ENCODE measurements at regions not wholly inside any gene's neighbourhood (a gene's known extent, or its start where the extent isn't known, plus 50 kb on each side); places are given as distances from the start of the nearest gene placed in this dataset.
"Not testable (repeated sequence)": the region's sequence is repeated elsewhere in the genome, so short reads cannot be mapped to it uniquely, and the experiment has no call there.

DNA sequence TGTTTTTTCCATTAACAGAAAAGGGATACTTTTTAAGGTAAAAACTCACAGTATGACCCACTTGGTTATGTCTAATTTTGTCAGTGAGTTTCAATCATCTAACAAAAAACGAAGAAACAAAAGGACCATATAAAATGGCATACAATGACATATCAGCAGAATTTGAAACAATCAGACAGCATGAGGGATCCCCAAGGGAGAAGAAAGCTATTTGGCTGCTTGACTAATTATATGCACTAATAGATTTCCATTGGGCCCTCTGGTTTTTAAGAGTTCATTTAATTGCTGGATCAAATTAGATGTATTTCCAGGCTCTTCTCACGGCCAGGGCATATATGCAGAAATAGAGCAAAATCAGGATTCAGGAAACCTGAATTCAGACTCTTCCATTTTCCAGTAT is 376.4 kb upstream of the GBE1 start:
- DNase-seq, result no peak

DNA sequence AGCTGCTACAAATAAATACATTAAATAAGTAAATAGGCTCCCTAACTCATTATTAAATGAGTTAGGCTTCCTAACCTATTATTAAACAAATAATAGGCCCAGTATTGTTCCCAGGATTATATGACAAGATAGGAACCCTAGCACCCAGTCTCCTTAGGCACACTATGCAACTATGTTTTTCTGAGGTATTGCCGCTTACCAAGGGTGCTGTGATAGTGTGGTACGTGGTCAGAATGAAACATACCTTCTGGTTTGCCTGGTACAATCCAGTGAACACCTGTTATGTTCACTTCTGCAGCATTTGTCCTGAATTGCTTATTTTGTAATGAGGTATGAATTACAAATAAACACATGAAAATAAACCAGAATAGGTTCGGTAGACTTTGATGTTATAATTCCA is 375.6 kb upstream of the GBE1 start:
- no peak for DNase-seq

DNA sequence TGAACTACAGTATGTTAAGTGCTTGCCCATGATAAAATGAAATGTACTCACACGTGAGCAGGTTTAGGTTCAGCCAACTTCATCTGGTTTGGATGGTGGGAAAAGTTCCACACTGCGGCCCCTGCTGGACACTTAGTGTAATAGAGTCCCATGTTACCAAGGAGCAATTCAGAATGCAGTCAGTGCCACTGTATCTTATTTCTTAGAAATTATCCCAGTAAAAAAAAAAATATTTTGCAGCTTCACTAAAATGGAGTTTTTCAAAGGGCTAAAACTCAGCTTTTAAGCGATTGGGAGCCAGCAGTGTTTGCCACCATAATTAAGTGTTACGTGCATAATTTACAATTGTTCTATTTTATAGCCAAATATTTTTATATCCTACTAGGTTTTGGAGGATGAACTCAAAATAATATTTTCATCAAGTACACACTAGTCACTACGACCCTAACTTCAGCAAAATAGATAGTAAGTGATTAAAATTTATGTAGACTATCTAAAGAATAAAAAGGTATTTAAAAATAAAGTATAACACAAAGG is 371.7 kb upstream of the GBE1 start:
- DNase-seq, result no peak

DNA sequence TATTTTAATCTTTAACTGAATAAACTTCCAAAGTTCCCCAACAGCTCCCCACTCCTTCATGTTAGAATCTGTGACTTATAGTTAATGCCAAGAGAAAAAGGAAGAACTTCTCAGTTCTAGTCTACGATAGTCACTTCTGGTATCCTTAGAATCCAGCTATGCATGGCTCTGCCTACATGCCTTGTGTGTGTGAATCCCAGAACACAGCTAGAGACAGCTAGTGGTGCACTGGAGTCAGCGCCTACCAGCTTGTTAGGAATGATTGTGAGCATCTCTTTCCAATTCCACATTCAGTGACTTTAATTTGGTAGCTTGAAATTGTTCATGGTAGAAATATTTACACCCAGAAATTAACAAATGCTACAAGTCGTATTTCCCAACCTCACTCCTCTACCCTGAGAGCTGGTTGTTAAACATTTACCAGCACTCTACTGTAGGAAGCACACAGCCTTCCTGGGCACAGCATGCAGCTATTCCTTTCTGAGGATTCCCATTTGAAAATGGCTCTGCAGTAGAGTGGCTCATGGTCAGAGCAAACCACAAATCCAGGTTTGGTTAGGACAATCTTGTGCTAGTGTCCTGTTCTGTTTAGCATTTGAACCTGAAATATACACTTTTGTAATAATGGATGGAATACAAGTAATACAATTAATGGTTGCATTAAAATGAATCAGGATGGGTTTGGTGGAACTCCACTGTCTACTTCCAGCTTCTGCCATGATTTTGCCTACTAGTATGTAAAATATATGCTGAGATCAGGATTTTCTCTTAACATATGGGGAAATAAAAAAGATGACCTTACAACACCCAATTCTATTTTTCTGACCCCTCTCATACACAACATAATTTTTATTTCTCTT is 371.0 kb upstream of the GBE1 start:
- no peak for DNase-seq

DNA sequence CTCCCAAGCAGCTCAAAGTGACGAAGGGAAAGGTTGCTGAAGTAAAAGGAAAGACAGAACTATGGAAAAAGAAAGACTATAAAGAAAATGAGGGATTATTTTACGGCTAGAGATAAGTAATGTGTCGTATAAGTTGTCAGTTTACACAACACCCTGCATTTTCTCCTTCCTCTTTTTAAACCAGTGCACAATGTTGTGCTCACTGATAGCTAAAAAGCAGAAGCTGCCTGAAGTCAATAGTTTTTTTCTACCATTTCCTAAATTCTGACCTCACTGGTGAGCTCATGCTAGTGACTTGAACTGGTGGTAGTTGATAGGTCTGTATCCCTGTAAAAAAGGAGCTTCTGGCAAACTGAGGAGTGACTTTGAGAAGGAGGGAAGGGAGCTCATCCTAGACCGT is 368.6 kb upstream of the GBE1 start:
- no peak for DNase-seq

DNA sequence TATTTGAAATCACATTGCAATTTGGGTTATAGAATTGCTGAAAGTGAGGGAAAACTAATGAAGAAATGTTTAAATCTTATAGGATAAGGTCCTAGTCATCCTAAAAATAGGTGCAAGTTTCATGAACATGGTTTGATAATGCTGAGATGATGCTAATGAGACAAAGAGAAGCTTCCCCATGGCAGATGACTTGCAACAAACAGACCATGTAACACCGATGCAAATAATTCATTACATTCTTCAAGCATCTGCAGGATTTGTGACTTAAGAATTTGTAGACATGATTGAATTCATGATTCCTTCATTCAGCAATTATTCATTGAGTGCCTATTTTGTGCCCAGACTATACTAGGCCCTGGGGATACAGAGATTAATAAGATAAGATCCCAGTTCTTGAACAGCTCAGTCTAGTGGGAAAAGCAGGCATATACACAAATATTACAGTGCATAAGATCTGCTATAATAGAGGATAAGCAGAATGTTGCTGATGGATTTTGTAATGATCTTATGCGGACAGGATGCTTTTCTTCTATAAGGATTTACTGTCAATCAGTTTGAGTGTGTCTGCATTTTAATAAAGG is 367.9 kb upstream of the GBE1 start:
- DNase-seq, result no peak

DNA sequence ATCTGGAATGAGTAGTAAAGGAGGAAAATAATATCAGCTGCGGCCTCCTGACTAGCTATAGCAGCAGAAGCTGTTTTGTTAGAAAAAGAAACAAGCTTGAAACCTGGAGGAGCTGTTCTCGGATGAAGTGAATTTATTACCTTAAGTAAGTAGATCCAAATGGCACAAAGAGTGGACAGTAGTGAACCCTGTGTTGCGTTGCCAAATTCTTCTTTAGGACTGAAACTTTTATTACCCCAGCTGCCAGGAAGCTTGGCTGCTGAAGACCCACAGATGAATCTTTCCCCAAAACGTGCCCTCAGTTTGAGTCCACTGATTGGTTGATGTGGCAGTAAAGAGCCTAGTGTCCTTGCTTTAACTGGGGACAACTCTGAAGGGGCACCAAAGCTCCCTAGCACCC is 366.8 kb upstream of the GBE1 start:
- no peak for DNase-seq

DNA sequence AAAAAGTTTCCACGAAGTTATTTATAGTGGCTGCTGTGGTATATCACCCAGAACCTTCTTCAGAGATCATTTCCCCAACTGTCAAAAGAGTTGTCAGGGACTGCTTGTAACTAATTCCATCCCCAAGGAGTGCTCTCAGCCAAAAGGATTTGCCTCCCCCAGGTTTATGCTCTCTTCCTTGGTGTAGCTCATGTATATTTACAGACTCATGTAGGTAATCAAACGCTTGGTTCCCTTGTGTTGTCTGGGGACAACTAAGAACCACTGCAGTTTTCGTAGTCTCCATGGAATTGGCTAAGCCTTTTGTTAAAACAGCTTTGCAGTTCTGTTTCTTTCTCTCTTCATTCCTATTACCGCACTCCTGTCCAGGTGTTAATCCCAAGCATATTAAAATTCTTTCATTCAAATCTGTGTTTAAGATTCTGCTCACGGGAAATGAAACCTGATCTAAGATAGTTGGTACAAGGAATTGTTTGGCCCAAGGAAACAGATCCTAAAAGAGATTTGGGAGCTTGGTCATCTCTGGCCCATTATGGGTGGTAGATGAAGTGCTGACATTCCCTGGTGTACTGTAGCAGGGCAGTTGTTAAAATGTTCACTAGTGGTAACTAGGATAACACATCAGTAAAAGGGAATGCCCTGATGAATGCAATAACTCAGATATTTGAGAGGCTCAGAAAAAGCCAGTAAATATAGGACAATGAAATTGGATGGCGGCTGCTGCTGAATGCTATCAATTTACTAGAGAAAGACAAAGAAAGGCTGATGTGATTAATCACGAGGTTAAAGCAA is 361.3 kb upstream of the GBE1 start:
- DNase-seq, result no peak

DNA sequence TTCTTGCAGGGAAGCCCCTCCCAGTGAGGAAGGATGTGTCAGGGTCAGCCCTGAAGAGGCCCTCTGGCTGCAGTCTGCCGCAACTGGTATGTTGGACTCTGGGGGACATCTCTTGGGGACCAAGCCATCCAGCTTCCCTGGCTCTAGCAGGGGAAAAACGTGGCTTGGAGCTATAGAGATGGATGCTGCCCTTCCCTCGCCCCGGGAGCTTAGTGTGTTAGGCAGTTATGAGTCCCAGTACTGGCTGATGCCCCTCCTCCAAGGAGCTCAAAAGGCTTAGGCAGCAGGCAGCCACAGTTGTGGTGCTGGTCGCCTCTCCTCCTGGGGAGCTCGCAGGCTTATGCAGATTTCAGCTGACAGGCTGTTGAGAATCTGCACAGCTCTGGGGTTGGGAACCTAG is 353.1 kb upstream of the GBE1 start:
- no peak for DNase-seq

DNA sequence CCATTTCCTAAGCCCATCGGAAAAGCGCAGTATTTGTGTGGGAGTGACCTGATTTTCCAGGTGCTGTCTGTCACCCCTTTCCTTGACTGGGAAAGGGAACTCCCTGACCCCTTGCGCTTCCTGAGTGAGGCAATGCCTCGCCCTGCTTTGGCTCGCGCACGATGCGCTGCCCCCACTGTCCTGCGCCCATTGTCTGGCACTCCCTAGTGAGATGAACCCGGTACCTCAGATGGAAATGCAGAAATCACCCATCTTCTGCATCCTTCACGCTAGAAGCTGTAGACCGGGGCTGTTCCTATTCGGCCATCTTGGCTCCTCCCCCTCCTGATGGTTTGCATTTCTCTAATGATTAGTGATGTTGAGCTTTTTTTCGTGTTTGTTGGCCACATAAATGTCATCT is 349.3 kb upstream of the GBE1 start:
- DNase-seq, result not testable (repeated sequence)

DNA sequence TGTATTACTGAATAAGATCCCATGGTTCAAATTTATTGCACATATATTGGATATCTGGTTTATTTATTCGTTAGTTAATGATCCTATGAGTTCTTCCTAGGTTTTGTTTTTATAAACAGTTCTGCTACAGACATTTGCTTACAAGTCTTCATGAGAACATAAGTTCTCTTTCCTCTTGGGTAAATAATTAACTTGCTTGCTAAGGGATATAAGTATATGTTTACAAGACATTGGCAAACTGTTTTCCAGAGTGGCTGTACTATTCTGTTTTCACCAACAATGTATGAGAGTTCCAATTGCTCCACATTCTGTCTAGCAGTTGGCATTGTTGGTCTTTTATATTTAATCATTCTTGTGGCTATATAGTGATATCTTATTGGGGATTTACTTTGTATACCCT is 341.8 kb upstream of the GBE1 start:
- no peak for DNase-seq

DNA sequence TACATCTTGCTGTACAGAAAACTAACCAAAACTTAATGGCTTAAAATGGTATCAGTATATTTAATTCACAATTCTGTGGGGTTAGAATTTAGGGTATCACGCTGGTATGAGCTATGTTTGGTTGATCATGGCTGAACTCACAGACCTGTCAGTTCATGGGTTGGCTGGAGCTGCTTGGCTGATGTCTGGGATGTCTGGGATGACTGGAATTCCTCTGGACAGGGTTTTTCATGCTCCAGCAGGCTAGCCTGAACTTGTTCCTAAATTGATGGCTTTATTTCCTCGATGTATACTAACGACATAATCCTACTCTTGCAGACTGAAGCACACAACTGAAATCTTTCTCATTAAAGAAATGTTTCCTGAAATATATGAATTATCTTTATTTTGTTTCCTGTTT is 338.9 kb upstream of the GBE1 start:
- no peak for DNase-seq

DNA sequence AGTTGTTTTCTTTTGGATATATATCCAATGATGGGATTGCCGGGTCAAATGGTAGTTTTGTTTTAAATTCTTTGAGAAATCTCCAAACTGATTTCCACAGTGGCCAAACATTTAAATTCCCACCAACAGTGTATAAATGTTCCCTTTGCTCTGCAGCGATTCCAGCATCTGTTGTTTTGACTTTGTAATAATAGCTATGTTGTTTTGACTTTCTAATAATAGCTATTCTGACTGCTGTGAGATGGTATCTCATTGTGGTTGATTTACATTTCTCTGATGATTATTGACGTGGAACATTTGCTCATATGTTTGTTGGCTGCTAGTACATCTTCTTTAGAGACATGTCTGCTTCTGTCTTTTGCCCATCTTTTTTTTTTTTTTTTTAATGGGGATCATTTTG is 332.2 kb upstream of the GBE1 start:
- no peak for DNase-seq

DNA sequence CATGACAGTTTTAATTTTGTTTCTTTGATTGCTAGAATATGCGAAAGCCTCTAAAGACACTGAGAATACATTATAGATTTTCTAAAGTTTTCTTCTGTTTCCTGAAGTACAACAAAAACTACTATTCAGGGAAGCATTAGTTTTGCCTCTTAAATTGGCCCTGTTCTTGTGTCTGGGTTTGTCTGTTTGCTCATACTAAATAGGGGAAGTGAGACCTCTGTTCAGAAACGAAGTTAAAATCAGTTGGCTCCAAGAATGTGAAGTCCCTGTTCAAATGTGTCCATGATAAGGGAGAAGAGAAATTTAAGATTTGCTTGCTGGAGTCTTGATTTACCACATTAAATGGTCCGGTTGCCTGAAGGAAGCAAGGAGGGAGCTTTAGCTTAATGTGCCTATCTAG is 327.3 kb upstream of the GBE1 start:
- DNase-seq, result no peak

DNA sequence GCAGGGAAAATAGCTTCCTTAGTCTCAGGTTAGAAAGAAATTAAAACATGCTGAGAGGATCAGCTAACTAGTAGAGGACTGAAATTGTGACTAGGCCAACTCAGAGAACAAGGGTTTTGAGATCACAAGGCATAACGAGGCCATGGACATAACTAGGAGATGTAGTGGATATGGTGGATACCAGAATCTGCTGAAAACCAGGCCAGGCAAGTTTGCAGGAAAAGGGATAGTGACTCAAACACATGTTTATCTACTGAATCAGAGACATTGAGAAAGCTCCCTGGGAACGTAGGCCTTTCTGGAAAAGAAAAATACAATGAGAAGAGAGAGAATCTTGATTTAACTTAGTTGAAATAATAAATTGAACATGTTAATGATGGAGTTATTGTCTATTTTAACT is 326.5 kb upstream of the GBE1 start:
- no peak for DNase-seq

DNA sequence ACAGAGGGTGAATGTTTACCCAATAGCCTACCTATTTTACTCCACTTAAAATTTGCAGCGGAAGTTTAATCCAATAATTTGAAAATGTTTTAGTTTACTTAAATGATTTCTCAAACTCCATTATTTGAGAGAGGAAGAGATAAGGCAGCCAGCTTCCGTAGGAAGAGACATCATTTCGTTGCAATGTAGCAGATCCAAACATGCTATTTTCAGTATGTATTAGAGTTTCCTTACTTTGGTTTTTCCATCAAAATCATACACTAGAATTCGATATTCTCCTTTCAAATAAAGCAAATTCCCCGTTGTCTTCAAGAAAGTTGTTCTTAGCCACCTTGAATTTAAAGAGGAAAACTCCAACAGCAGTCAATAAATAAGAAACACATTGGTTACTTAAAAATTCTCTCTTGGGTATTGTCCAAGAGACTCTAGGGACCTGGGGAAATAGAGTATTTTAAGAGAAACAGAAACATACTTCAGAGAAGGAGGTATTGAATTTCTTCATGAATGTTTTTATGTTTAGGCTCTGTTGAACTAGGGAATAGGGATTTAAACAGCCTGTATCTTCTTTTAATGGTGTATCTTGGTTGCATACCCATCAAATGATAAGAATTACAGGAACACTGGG is 324.5 kb upstream of the GBE1 start:
- no peak for DNase-seq

DNA sequence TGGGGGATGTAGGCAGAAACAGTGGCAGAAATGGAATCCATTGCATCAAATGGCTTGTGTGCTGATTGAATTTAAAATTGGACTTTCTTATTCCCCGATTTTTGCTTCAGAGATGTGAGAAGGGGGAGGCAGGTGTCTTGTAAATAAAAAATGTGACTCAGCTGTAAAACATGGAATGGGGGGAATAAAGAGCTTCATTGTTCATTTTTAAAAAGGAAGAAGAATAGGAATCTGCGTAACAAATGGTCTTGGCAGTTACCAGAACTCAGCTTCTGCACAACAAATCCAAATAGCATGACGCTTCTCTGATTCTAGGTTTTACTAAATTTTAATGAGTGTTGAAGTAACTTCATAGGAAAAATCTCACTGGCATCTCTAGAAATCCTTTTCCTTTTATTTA is 323.9 kb upstream of the GBE1 start:
- no peak for DNase-seq

DNA sequence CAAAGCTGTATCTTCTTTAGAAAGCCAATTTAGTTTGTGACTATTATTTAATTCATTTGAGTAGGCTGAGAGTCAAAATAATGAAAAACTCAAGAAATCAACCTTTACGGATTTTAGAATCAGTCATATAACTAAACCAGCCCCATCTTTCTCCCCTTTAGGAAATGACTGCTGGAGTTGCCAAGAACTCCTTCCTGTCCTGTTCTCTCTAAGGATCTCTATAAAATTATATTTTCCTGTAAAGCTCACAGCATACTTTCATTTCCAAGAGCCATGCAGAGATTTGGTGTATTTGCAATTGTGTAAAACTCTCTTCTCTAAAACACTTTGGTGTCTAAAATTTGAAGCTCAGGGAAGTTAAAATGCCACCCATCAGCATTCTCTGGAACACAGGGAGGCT is 323.4 kb upstream of the GBE1 start:
- no peak for DNase-seq

DNA sequence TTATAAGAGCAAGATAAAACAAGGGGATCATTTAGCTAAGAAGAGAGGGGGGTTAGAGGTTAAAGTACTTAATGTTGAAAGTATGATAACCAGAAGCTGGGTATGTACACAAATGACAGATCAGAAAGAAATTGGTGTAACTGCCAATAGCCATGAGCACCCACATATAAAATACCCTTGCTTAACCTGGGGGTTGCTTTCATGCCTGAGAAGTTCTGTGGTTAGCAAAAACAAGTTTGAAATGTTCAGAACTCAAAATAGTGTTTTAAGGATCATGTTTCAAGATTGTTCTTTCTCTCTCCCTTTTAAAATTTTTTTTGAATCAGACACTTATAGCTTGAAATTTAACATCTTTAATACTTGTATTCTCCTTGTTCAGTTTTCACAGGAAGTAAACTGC is 321.4 kb upstream of the GBE1 start:
- no peak for DNase-seq

DNA sequence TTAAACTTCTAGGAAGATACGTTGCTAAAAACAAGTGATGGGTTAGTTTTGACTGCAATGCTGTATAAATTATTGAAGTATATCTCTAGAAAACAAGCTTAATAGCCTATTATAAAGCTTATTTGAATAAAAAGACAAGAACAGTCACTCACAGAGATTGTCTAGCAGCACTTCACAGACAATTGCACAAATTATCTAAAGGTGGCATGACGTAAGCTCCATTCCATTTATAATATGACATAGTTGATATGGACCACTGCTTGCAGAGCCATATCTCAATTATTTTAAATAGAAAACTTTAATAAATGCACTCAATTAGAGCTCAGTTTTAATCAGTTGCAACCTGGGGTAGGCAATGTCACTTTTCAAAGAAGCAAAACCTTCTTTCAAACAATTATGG is 319.9 kb upstream of the GBE1 start:
- no peak for DNase-seq

DNA sequence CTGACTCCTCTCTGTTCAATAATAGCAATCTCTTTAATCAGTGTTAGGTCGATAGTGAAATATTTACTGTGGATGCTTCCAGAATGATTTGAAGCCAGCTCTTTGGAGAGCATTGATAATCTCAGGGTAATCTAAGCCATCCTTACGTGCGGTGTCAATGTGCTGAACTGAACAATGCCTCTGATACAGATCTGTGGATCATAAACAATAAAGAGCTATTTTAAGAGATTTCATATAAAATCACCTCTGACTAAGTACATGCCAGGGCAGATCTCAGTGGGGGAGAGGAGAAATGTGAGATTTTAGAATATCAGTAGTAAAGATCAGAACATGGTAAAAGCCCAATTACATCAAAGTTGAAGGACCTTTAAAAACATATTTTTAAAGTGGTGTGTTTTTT is 319.3 kb upstream of the GBE1 start:
- no peak for DNase-seq

DNA sequence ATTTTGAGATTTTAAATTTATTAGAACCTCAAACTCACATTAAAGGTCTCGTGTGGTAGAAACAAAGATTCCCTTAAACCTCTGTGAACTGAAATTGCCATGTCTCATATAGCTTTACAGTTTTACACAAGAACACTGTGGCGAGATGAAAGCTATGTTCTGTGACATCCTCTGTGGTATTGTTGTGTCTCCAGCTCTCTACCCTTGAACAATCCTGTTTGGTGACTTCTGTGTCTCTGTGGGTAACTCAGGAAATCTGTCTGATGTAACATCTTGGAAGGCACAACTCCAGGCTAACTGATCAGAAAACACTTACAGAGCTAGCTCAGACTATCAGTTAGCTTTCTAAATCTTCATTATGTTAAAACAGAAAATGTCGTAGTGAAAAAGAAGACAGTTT is 318.8 kb upstream of the GBE1 start:
- DNase-seq, result no peak

DNA sequence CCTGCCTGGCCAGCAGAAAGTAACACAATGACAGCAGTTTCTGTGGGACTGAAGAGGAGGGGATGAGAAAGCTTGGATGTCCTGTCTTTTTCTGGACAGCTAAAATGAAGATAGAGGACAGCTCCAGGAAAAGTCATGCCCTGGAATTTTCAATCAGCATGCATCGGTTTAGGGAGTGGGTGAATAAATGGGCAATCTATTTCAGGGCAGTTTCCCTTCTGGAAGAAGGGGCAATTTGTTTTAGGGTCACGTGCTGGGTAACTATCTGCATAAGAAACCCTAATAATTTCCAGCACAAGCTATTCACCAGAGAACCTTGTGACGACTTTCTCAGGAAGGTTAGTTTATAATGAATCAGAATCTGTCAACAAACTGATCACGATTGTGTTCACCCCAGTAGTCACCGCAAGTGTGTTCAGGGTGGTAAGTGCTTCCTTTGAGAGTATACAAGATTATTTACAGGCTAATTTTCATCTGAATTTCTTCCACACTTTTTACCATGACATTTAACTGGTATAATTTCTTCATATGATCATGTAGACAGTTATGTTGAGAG is 318.0 kb upstream of the GBE1 start:
- DNase-seq, result no peak
